ENCODE measurements at regions not wholly inside any gene's neighbourhood (a gene's known extent, or its start where the extent isn't known, plus 50 kb on each side); places are given as distances from the start of the nearest gene placed in this dataset.

DNA sequence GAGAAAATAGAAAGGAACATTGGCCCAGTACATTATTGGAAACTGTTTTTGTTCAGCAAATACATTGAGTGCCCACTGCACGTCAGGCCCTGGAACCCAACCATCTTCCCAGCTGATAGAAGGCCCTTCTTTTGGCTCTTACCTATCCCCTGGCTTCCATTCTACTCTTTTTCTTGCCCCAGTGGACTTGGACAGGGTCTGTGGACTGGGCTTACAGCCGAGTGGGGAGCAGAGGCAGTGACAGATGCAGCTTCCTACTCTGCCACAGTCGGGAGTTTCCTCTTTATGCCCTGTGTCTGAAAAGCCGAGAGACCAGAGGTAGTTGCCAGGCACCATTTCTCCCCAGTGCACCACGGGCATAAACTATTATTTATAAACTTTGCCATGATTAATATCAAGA lies 70.4 kb downstream of the ARHGAP35 start:
- TF ChIP-seq, protein P1, sequence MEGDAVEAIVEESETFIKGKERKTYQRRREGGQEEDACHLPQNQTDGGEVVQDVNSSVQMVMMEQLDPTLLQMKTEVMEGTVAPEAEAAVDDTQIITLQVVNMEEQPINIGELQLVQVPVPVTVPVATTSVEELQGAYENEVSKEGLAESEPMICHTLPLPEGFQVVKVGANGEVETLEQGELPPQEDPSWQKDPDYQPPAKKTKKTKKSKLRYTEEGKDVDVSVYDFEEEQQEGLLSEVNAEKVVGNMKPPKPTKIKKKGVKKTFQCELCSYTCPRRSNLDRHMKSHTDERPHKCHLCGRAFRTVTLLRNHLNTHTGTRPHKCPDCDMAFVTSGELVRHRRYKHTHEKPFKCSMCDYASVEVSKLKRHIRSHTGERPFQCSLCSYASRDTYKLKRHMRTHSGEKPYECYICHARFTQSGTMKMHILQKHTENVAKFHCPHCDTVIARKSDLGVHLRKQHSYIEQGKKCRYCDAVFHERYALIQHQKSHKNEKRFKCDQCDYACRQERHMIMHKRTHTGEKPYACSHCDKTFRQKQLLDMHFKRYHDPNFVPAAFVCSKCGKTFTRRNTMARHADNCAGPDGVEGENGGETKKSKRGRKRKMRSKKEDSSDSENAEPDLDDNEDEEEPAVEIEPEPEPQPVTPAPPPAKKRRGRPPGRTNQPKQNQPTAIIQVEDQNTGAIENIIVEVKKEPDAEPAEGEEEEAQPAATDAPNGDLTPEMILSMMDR (conservative IDR thresholded peaks at IDR 0.05; ENCODE audit: low read depth, low read length): no peak
- no peak for TF ChIP-seq EZH2 (IDR thresholded peaks at IDR 0.05; ENCODE audit: borderline replicate concordance, low read depth, low read length, poor library complexity, severe bottlenecking)
